Body of pancreas (tissue), 4 donors: ENCODE measurements at regions not wholly inside any gene's neighbourhood (a gene's known extent, or its start where the extent isn't known, plus 50 kb on each side); places are given as distances from the start of the nearest gene placed in this dataset.
"Not testable (repeated sequence)": the region's sequence is repeated elsewhere in the genome, so short reads cannot be mapped to it uniquely, and the experiment has no call there.

Experiments used
- ATAC-seq: fragments of 150-250 bp; one replicate; pipeline ENCODE4 v1.9.1; 2016
- DNase-seq, 4 donors: peaks; one replicate each; pipeline ENCODE4 v3.0.0-alpha.2; 2019
- H3K27ac ChIP-seq, 4 donors: fragments of 200-600 bp; sonication (generic); 1 replicate in 3 of 4; 2 replicates in 1 of 4; pipeline versions ENCODE4 v1.5.1 to v1.6.1; 2016 to 2019; ENCODE audit warnings: mild to moderate bottlenecking in 1 of 4, mixed read lengths in 1 of 4, moderate library complexity in 1 of 4
- H3K27me3 ChIP-seq, 2 donors: fragments of 200-600 bp; sonication (generic); one replicate each; pipeline ENCODE4 v1.6.0; 2016; ENCODE audit warnings: mild to moderate bottlenecking in 1 of 2
- H3K36me3 ChIP-seq, 2 donors: fragments of 200-600 bp; sonication (generic); replicated peaks in 1 of 2; 2 replicates each; pipeline ENCODE4 v1.5.1; 2016; ENCODE audit warnings: low read depth in 2 of 2; ENCODE audit not compliant: insufficient read depth in 1 of 2
- H3K4me1 ChIP-seq: fragments of 200-600 bp; sonication (generic); one replicate; pipeline ENCODE4 v1.6.0; 2016
- H3K4me3 ChIP-seq, 2 donors: fragments of 200-600 bp; sonication (generic); 1 replicate in 1 of 2; 2 replicates in 1 of 2; pipeline ENCODE4 v1.5.1; 2016 to 2019
- H3K9me3 ChIP-seq, 3 donors: fragments of 200-600 bp; sonication (generic); 1 replicate in 2 of 3; 2 replicates in 1 of 3; pipeline ENCODE4 v1.5.1; 2016
- CTCF ChIP-seq, 7 experiments: fragments of 450-650 bp in 4 of 7; fragments of 200-600 bp in 3 of 7; sonication (generic) in 3 of 7; IDR thresholded peaks; one replicate each; pipeline ENCODE4 v1.5.1; 2016 to 2019; ENCODE audit warnings: antibody characterized with exemption in 7 of 7
- POLR2A ChIP-seq, 3 donors: fragments of 450-650 bp; IDR thresholded peaks; one replicate each; pipeline ENCODE4 v1.6.1; 2016; ENCODE audit warnings: antibody characterized with exemption in 3 of 3, mild to moderate bottlenecking in 2 of 3
- WGBS, 2 donors: methylation state at CpG; one replicate each; pipeline ENCODE4 v1.1.5; 2017; 5-methylcytosine and 5-hydroxymethylcytosine counted together
- intact Hi-C: fragments of 100-400 bp; cut with DNase I; formaldehyde crosslinking; loops from one replicate; pipeline ENCODE4 v1.15.1; 2023

GRCh38 chr22:25281675-25282345 lies 62.4 kb downstream of the CRYBB2 start:
- Histone ChIP-seq H3K27me3 (peaks cover 0 to 10% of the 10 kb centered on the region in 2 donors), H3K36me3 (no peaks in the 10 kb centered on the region), H3K4me3 (no peak overlapping the region), H3K9me3 (no peaks in the 10 kb centered on the region), H3K4me1 (peaks cover 10% of the 10 kb centered on the region), H3K27ac (no peak overlapping the region)
- DNase-seq (no peak), ATAC-seq (no peak)
- intact Hi-C loops: loop anchor here (10.0 kb wide), 1 partner anchor 303 kb away; no protein-coding TSS in a partner anchor
- TF ChIP-seq POLR2A (IDR thresholded peaks at IDR 0.05) (no peak), CTCF (IDR thresholded peaks at IDR 0.05) (no peak)
- WGBS, 2 donors: 14 to 20% methylated on average over 23 to 26 of the region's 26 CpGs

GRCh38 chr22:25282346-25282670 lies 62.9 kb downstream of the CRYBB2 start:
- intact Hi-C loops: loop anchor here (10.0 kb wide), 1 partner anchor 302 kb away; no protein-coding TSS in a partner anchor
- TF ChIP-seq POLR2A (IDR thresholded peaks at IDR 0.05): no peak
- WGBS, 2 donors: 0% methylated on average over 16 to 17 of the region's 17 CpGs
- peaks cover 10% of the 10 kb centered on the region for H3K4me1 ChIP-seq
- ATAC-seq (no peak), DNase-seq (no peak)
- H3K36me3 ChIP-seq: no peaks in the 10 kb centered on the region
- peaks cover 0 to 10% of the 10 kb centered on the region in 2 donors for H3K27me3 ChIP-seq
- H3K27ac ChIP-seq: no peak overlapping the region
- no peak overlapping the region for H3K4me3 ChIP-seq
- no peaks in the 10 kb centered on the region for H3K9me3 ChIP-seq

- H3K4me1 ChIP-seq: peaks cover 10% of the 10 kb centered on the region
- no peak for ATAC-seq
- WGBS, 2 donors: 2 to 5% methylated on average over 8 to 68 of the region's 91 CpGs
- no peaks in the 10 kb centered on the region for H3K36me3 ChIP-seq
- DNase-seq: no peak
- H3K27me3 ChIP-seq: peaks cover 0 to 10% of the 10 kb centered on the region in 2 donors
- no peaks in the 10 kb centered on the region for H3K9me3 ChIP-seq
- TF ChIP-seq POLR2A (IDR thresholded peaks at IDR 0.05) (no peak), CTCF (IDR thresholded peaks at IDR 0.05) (no peak)
- H3K27ac ChIP-seq: no peak overlapping the region
- no peak overlapping the region for H3K4me3 ChIP-seq
- intact Hi-C loops: loop anchor here (10.0 kb wide), 1 partner anchor 302 kb away; no protein-coding TSS in a partner anchor
These were observed 63.5 kb downstream of the CRYBB2 start for GRCh38 chr22:25282671-25283561.

DNA sequence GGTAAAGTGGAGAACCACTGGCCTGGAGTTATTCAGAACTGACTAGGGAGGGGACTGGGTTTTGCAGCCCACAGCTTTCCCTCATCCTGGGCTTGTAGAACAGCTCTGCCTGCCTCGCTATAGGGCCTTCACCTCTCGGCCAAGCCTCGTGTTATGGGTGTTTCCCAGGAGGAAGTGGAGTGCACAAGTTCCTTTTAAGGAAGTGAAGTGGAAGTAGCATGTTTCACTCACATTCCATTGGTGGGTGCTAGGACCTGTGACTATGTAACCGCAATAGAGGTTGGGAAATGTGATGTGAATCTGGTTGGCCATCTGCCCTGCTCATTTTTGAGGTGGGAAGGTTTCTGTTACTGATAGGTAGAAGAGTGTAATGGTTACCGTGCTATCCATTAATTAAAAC lies 69.0 kb downstream of the CRYBB2 start:
- intact Hi-C loops: loop anchor here (10.0 kb wide), 1 partner anchor 296 kb away; no protein-coding TSS in a partner anchor
- H3K4me1 ChIP-seq, H3K9me3 ChIP-seq, H3K27me3 ChIP-seq, H3K27ac ChIP-seq, H3K4me3 ChIP-seq, H3K36me3 ChIP-seq, DNase-seq, ATAC-seq: not testable (repeated sequence)
- WGBS, 2 donors: 61 to 68% methylated on average over 1 to 4 of the region's 5 CpGs

- H3K36me3 ChIP-seq, H3K9me3 ChIP-seq, H3K27ac ChIP-seq, H3K4me1 ChIP-seq, H3K27me3 ChIP-seq, H3K4me3 ChIP-seq, ATAC-seq, intact Hi-C loops: not testable (repeated sequence)
- WGBS, 2 donors: 68% methylated on average over 4 of the region's 4 CpGs; no CpG with 5 or more reads in 1 of the 2 donors
- DNase-seq: peak in 1 of 4 donors; percentile 12
These were observed 82.5 kb downstream of the CRYBB2 start for GRCh38 chr22:25301912-25302311.

- intact Hi-C loops: not testable (repeated sequence)
- 13 to 71% methylated on average over 1 to 2 of the region's 4 CpGs for WGBS, 2 donors
These were observed 90.1 kb downstream of the CRYBB2 start for GRCh38 chr22:25309586-25309985.

DNA sequence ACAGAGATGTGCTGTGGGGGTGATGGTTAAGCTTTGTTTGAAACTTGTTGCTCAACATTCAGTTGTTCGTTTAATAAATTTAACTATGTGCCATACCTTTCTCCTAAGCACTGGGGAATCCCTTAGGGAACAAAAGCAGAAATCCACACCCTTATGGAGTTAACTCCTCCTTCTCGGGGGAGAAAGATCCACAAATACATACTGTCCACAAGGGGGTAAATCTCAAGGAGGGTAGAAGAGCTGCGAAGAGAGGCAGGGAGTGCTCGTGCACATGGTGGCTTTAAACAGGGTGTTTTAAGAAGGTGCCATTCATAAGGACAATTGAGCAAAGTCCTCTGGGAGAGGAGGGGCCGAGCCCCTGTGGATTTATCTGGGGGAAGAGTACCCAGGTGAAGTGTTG lies 92.5 kb downstream of the CRYBB2 start:
- H3K4me1 ChIP-seq, H3K27me3 ChIP-seq, H3K27ac ChIP-seq, H3K4me3 ChIP-seq, DNase-seq, intact Hi-C loops, ATAC-seq, H3K36me3 ChIP-seq, H3K9me3 ChIP-seq: not testable (repeated sequence)
- 49 to 54% methylated on average over 2 of the region's 5 CpGs for WGBS, 2 donors

More at GRCh38 chr22:25309586-25309985, 90.1 kb downstream of the CRYBB2 start:
- H3K36me3 ChIP-seq, H3K4me3 ChIP-seq, H3K4me1 ChIP-seq, H3K27me3 ChIP-seq, H3K9me3 ChIP-seq, ATAC-seq, H3K27ac ChIP-seq, DNase-seq: not testable (repeated sequence)
